ENCODE measurements at regions not wholly inside any gene's neighbourhood (a gene's known extent, or its start where the extent isn't known, plus 50 kb on each side); places are given as distances from the start of the nearest gene placed in this dataset.

GRCh38 chr13:22286338-22286737 is 615.5 kb downstream of the FGF9 start:
- TF ChIP-seq, protein P1, sequence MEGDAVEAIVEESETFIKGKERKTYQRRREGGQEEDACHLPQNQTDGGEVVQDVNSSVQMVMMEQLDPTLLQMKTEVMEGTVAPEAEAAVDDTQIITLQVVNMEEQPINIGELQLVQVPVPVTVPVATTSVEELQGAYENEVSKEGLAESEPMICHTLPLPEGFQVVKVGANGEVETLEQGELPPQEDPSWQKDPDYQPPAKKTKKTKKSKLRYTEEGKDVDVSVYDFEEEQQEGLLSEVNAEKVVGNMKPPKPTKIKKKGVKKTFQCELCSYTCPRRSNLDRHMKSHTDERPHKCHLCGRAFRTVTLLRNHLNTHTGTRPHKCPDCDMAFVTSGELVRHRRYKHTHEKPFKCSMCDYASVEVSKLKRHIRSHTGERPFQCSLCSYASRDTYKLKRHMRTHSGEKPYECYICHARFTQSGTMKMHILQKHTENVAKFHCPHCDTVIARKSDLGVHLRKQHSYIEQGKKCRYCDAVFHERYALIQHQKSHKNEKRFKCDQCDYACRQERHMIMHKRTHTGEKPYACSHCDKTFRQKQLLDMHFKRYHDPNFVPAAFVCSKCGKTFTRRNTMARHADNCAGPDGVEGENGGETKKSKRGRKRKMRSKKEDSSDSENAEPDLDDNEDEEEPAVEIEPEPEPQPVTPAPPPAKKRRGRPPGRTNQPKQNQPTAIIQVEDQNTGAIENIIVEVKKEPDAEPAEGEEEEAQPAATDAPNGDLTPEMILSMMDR (IDR thresholded peaks at IDR 0.05; ENCODE audit: low read depth, low read length), result no peak
- no peak for DNase-seq (ENCODE audit: low read depth in 2 of 2)
- H3K4me3 ChIP-seq (replicated peaks in 1 of 2; ENCODE audit: low read depth in 2 of 2, low read length in 2 of 2), result no peak overlapping the region

GRCh38 chr13:22287343-22287920 is 616.6 kb downstream of the FGF9 start:
- TF ChIP-seq, protein P1 (IDR thresholded peaks at IDR 0.05; ENCODE audit: low read depth, low read length), result no peak
- no peak for DNase-seq (ENCODE audit: low read depth in 2 of 2)
- no peak overlapping the region for H3K4me3 ChIP-seq (replicated peaks in 1 of 2; ENCODE audit: low read depth in 2 of 2, low read length in 2 of 2)

- no peak overlapping the region for H3K4me3 ChIP-seq (replicated peaks in 1 of 2; ENCODE audit: low read depth in 2 of 2, low read length in 2 of 2)
- TF ChIP-seq, protein P1 (IDR thresholded peaks at IDR 0.05; ENCODE audit: low read depth, low read length), result no peak
- DNase-seq (ENCODE audit: low read depth in 2 of 2), result no peak
Observed at GRCh38 chr13:22288496-22288895, 617.6 kb downstream of the FGF9 start.

GRCh38 chr13:22289711-22290110 is 618.8 kb downstream of the FGF9 start:
- TF ChIP-seq, protein P1 (IDR thresholded peaks at IDR 0.05; ENCODE audit: low read depth, low read length), result no peak
- no peak overlapping the region for H3K4me3 ChIP-seq (replicated peaks in 1 of 2; ENCODE audit: low read depth in 2 of 2, low read length in 2 of 2)
- DNase-seq (ENCODE audit: low read depth in 2 of 2), result no peak

GRCh38 chr13:22298530-22298929 is 627.7 kb downstream of the FGF9 start:
- TF ChIP-seq, protein P1 (IDR thresholded peaks at IDR 0.05; ENCODE audit: low read depth, low read length), result no peak
- no peak for DNase-seq (ENCODE audit: low read depth in 2 of 2)
- H3K4me3 ChIP-seq (replicated peaks in 1 of 2; ENCODE audit: low read depth in 2 of 2, low read length in 2 of 2), result no peak overlapping the region

DNA sequence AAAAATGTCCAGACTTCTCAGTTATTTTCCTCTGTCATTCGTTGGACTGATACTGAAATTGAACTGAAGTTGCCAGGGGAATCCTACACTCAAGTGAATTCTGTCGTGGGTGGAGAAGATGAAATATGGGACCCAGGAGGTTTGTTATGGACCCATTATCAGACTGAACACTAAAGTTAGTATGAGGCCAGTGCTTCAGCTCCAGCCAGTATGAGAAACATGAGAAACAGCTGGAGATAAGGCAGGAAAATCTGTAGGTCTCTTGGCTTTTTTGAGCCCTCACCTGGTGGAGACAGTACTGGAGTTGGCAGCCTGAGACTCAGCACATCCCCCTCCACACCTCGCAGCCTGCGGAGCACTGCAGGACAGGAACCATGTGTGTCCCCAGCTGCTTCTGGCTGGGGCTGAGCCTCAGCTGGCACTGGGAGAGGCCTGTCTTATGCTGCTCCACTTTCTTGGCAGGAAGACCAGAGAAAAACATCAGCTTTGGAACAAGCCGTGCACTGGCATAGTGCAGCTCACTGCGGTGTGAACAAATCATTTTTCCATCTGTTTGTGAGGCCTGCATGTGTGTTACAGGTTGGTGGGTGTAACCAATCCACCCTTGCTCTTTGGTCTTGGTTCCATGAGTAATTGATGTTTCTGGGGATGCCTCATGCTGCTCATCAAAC is 641.0 kb downstream of the FGF9 start:
- DNase-seq (ENCODE audit: low read depth in 2 of 2), result no peak
- no peak overlapping the region for H3K4me3 ChIP-seq (replicated peaks in 1 of 2; ENCODE audit: low read depth in 2 of 2, low read length in 2 of 2)
- TF ChIP-seq, protein P1 (IDR thresholded peaks at IDR 0.05; ENCODE audit: low read depth, low read length), result no peak
